ENCODE measurements at regions not wholly inside any gene's neighbourhood (a gene's known extent, or its start where the extent isn't known, plus 50 kb on each side); places are given as distances from the start of the nearest gene placed in this dataset.

DNA sequence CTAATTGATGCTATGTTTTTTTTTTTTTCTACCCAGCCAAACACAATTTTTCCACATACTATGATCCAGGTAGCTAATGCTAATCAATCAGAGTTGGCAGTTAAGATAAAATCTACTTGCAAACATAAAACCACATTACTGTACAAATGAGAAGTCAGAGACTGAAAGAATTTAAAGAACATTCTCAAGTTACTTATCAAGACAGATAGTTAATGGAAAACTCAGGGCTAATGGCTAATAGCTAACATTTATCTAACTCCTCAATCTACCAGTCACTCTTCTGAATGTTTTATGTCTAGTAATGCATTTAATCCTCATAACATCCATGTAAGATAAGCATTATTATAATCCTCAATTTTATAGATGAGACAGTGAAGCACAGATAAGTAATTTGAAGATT is 537.6 kb upstream of the SETBP1 start:
- no peak for DNase-seq (ENCODE audit: low spot score)

DNA sequence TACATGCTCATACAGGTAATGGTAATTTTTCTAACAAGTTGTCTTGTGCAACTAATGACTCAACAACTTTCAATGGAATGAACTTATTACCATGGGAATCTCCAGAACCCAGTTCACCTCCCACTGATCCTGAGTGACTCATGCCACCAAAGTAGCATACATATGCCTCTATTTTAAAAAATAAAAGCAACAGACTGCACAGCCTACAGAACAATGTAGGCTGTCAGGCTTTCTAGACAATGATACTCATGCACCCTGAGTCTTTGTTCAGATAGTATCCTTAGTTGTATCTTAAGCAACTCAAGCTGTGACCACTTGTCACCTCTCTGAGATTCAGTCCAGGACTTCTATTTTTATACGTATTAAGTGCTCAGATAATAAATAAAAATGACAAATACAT is 531.0 kb upstream of the SETBP1 start:
- no peak for DNase-seq (ENCODE audit: low spot score)

DNA sequence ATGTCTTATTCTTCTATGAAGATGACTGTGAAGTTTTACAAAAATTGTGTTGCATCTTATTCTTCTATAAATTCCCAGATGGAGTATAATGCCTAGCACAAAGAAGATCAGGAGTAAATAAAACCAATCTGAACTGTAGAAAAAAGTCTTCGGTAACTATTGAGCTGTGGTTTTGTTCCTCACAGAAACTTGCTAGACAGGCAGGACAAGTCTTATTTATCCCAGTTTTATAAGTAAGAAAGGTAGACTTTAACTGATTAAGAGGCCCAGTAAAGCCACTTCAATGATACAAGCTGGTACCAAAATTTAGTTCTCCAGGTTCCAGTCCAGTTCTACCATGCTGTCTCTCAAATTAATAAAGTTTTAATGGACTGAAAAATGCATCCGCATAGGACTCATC is 526.7 kb upstream of the SETBP1 start:
- no peak for DNase-seq (ENCODE audit: low spot score)

DNA sequence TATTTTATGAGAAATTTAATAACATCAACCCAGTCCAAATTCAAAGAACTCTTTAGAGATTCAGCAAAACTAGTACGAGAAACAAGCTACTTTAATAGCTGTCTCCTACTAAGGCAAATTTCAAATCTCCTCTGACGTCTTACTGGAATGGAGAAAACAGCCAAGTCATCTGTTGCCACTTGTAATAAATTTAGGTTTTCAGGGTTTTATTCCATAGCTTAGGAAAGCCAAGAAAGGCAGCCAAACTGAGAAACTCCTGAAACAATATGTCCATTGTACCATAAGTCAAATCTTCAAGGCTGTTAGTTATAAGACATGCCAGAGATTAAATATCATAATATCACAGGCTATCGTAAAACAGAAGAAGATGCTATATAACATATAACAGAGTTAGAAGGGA is 524.6 kb upstream of the SETBP1 start:
- no peak for DNase-seq (ENCODE audit: low spot score)

DNA sequence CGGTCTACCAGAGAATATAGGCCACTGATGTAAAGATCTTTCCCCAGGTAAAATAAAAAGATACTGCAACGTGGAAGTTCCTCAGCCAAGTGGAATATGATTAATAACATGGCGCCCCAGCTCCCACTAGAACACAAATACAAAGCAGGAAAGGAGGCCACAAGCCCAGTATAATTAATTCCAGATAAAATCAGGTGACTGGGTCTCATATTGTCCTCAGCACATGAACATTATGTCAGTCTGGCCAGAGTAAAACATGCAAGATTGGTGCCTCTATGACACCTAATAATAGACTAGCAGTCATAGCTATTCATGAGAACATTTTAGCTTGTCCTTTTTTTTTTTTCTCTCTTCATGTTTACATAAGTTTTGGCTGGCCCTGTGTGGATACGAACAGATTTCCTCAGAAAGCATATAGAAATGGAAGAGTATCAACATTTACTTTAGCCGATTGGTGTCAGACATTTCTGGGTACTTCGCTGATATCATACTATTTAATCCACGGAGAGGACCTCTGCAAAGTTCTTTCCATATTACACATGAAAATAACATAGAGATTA is 523.8 kb upstream of the SETBP1 start:
- no peak for DNase-seq (ENCODE audit: low spot score)

DNA sequence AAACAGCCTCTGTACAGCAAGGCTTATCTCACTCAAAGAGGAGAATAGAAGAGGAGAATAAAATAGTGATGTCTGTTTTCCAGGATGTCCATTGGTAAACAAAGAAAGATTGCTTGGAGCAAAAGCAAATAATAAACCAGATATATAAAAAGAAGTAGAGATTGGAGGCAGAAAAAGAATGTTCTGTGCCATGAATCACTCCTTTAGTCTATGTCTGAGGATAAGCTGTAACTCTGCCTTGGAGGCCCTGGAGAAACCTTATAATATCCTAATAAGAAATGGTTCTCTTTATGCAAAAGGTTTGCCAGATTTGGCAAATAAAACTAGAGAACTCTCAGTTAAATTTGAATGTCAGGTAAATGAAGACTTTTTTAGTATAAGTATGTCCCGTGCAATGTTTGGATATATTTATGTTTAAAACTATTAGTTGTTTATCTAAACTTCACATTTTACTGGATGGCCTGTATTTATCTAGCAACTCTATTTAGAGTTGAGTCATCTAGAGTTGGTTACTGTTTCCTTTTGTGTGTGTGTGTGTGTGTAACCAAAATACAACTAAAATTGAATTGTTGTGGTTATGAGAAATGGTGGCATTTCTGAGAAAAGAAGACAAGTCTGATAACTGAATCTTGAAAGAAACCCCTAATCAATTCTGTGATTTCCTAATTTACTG is 510.3 kb upstream of the SETBP1 start:
- DNase-seq (ENCODE audit: low spot score) = no peak

DNA sequence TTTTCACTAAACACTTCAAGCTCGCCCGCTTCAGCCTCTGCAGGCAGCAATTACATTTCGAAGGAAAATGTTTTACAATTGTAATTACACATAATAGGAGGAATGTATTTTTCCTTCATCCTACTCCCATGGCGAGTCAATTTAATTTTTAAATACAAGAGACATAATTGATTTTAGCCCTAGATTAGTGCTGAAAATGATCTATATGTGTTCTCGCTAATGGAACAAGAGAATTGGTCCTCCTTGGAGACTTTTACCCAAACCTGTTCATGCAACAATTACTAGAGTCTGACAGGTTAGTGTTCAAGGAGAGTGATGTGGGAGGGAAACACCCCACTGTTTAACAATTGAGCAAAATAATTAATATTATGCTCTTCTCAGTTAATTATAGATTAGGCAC is 509.4 kb upstream of the SETBP1 start:
- DNase-seq (ENCODE audit: low spot score) = no peak

DNA sequence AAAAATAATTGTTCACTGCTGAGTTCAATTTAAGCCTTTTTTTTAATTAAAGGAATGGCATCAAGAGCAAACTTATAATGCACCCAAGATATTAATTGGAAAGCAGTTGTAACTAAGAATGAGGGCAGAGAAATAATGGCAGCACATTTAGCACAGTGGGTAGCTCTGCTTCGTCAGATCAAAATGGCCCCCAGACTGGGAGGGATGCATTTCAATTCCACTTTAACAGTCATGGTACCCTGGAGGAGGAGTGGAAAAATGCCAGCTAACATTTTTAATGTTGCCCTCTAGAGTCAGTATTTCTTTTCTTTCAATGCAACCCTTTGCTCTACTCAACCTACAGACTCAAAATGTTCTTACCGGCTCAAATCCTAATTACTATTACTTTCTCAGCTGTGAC is 504.8 kb upstream of the SETBP1 start:
- no peak for DNase-seq (ENCODE audit: low spot score)

DNA sequence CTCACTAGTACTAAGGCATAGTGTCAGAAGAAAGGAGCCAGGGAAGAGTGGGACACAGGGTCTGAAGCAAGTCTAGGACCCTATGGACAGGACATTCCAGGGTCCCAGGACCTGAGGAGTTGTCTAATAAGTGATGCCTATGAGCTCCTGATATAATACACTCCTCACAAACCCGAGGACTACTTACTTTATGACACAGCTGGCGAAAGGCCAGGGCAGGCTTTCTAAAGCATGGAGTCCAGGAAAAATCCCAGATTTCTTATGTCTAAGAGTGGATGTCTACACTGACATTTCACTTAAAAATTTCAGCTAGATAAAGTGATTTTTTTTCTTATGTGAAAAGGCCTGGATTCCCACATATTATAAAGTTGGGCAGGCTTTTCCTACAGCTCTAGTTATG is 502.2 kb upstream of the SETBP1 start:
- no peak for DNase-seq (ENCODE audit: low spot score)

DNA sequence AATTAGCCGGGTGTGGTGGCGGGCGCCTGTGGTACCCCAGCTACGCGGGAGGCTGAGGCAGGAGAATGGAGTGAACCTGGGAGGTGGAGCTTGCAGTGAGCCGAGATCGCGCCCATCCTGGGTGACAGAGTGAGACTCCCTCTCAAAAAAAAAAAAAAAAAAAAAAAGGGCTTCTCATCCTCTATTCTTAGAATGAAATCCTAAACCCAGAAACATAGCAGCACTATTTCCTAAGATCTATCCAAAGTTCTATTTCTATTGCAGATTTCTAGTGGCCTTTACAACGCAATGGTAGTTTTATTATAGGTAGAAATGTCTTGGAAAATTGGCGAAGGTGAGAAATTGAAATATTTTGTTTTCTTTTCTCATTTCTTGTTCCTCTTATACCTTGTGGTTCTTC is 501.0 kb upstream of the SETBP1 start:
- no peak for DNase-seq (ENCODE audit: low spot score)

DNA sequence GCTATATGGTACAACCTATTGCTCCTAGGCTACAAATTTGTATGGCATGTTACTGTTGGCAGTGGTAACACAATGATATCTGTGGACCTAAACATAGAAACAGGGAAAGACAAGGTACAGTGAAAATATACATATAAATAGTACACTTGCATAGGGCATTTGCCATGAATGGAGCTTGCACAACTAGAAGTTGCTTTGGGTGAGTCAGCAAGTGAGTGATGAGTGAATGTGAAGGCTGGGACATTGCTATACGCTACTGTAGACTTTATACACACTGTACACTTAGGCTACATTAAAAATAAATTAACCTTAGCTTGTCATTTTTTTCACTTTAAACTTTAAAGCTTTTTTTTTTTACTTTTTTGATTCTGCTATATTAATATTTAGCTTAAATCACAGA is 500.0 kb upstream of the SETBP1 start:
- no peak for DNase-seq (ENCODE audit: low spot score)

DNA sequence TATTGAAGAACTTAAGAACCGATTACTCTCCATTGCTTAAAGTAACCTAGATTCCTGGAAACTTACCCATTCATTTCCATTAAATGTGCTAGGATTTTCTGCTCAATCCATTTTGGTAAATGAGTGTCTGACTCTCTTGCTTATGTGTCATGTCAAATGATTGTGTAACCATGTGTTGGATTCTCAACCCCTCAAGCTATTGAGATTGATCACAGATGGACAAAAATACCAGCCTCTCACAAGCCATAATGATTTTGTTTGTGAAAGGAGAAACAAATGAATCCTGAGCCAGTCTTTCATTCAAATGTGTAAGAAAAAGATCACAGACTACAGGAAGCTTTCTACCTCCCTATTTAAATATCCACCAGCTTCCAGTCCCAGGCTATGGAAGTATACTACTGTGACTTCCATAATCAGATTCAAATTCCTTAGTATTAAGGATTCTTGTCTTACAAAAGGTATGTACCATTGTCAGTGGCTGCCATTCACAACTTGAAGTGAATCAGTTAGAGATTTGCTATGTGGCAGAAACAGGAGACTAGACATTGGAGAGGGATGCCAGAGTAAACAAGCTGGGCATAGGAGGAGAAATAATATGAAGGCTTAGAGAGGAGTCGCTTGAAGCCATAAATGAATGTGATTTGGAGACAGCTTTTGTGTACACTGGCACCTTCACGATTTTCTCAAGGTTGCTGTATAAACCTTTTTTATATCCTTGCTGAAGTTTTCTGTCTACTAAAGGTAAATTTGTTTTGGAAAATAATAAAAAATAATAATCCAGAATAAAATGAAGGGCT is 498.5 kb upstream of the SETBP1 start:
- DNase-seq (ENCODE audit: low spot score) = no peak

DNA sequence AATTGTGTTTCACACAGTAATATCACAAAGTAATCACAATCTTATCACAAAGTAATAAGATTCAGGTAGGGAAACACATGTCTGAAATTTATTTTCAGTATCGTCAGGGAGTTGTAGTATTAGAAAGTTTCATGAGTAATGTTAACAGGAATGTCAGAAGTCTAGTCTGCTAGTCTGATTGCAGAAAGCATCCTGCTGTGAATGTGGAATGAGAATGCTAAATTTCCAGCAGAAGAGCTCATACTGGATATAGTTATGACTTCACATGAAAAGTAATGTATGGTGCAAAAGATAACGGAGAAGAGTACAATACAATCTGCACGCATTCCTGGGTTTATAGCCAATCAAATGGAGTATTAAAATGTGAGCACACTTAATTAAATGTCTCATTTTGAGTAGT is 494.7 kb upstream of the SETBP1 start:
- no peak for DNase-seq (ENCODE audit: low spot score)

DNA sequence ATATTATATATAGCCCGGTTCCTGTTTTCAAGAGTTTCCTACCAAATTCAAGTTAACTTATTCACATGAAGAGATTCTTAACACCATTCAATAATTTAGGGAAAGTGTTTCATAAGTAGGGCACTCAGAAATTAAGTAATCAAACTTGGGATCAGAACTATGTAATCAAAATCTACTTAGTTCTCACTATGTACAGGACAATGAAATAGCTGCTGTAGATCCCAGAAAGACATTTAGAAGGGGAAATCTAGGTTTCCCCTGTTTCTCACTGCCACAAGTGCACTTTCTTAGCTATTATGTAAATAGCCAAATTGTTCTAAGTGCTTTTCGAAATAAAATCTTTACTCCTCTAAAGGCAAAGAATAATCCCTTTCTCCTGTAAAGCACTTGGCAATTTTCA is 493.6 kb upstream of the SETBP1 start:
- no peak for DNase-seq (ENCODE audit: low spot score)

DNA sequence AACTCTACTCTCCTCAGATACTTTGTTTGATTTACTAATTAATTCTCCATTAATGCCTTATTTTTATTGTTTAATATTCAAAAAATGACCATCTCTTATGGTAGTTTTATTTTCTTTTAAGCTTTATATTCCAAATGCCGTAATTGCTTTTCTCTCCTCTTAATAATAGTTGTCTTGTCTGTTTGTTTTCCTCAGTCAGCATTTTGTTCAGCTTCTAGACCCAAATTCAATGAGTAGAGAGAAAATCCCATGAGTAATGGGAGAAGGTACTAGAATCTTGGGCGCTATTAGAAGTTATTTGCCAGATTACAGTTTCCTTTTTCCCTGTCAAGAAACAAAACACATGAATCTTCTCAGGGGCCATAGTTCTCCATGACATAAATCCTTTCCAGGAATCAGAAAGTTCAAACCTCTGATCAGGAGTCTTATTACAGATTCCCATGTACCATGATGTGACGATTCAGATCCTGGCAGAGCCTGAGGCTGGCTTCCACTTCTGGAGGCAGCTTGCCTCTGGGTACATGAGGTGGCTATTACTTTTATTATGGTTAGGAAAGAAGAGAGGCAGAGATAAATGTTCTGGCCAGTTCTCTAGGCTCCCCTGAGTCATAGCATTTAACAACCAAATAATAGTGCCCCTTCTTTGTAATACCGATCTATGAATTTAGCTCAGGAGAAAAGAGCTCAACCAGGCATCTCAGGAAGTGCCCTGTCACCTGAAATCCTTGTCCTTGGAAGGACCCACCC is 485.1 kb upstream of the SETBP1 start:
- DNase-seq (ENCODE audit: low spot score) = no peak

DNA sequence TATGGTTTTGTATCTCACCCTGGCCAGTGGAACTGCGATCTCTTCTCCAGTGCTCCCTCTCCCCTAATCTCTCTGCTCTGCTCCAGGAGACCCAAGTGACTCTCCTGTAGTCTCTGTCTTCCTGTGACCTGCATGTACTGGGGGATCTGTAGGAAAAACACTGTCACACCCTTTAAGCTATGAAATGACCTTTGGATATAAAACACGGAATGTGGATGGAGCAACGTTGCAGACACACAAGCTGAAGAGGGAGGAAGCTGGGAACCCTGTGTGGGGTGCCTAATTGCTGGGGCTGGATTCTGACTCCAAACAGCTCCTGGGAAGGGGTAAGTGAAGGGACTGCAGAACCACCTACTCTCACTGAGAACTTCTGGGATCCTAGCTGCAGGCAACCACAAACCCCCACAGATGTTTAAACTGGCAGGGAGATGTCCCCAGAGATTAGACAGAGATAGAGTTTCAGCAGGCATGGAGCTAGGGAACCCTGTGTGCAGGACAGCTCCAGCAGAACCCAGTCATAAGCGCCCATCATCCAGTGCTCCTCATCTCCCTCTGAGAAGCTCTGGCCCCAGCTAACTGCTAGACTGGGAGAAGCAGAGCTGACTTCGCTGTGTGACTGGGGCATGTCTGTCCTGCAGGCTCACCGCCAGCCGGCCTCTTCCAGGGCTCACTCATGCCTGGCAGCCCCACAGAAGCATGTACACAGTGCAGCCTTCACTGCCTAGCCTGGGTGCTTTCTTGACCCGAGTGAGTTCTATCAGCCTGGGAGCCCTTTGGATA is 482.7 kb upstream of the SETBP1 start:
- DNase-seq (ENCODE audit: low spot score) = no peak

DNA sequence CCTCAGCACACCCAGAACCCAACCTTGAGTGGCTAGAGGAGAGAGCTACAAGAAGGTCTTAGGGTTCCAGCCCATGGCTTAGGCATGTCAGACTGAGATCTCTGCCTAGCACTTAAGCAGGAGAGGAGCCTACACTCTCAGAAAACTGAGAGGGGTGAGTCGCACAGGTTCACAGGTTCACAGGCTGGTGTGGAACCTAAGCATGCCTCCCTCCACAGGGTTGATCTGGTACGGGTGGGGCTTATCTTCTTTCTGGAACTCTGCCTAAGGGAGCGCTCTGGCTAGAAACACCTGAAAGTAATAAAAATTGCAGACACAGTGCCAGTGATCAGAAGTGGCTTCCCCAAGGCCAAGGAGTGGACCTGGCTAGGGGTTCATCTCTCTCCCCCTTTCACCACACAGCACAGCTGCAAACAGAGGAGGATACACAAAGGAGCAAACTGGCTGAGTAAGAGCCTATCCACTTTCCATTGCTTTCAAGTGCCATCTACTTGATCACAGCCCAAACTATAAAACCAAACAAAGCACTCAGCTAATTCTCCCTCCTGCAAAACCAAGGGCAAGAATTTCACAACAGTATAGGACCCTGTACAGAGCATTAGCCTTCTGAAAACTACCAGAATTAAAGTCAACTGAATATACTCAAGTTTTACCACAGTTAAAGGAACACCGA is 481.9 kb upstream of the SETBP1 start:
- no peak for DNase-seq (ENCODE audit: low spot score)

DNA sequence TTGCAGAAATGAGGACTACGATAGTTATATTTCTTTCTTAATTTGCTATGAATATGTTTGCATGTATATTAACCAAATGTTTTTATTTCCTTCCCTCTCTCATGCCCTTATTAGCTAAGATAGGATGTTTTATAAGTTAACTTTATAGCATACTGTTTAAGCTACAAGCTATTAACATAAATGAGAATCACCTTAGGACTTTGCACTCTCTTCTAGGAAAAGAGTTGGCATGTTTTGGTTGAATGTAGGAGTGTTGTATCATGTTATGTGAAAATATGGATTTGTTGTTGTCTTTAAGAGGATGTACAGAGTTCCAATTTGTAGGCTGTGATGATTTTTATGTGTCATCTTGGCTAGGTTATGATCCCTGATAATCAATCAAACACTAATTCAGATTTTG is 467.4 kb upstream of the SETBP1 start:
- no peak for DNase-seq (ENCODE audit: low spot score)

DNA sequence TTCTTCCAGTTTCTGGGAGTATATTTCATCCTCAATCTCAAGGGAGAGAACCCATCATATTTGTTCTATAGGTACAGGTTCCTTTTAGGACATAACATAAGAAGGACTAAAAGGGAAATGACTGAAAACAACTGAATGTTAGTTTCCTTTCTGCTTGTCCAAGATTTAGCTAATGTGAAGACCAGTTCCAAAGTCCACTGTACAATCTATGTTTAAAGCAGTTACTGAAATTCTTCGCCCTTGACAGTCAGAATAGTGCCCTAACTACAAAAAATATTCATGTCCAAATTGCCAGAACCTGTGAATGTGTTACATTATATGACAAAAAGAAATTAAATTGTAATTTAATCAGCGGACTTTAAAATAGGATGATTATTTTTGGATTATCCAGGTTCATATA is 466.3 kb upstream of the SETBP1 start:
- no peak for DNase-seq (ENCODE audit: low spot score)

DNA sequence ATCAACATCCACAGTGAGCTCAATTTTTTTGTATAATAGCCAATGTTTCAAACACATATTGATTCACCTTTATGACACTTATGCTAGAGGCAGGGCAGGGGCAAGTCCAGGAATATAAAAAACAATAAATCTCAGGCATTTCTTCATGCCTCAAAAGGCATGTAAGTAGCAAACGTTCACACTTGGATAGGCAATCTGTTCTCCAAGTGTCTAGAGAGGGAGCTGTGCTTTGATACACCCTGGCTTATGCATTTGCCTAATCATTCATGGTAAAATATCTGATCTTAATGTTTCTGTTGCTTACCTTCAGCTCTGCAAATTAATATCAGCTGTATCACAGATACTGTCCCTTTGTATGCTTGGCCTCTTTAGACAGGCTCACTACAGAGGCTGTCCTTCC is 464.5 kb upstream of the SETBP1 start:
- no peak for DNase-seq (ENCODE audit: low spot score)

DNA sequence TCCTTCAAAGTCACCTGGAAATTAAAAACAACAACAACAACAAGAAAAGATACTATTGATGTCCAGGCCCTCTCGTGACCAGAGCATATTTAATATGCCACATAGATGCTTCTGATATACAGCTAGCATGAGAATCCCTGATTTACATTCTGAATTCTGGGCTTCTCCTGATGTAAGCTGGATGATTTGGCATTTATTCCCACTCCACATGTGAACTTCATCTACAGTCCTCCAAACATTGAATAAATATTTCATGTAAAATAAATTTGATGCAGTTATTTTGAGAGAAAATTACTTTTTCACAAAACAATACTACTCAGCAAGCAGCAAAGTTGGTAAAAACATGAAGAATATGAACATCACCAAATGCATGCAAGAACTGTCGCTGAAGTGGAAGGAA is 453.2 kb upstream of the SETBP1 start:
- DNase-seq (ENCODE audit: low spot score) = no peak

DNA sequence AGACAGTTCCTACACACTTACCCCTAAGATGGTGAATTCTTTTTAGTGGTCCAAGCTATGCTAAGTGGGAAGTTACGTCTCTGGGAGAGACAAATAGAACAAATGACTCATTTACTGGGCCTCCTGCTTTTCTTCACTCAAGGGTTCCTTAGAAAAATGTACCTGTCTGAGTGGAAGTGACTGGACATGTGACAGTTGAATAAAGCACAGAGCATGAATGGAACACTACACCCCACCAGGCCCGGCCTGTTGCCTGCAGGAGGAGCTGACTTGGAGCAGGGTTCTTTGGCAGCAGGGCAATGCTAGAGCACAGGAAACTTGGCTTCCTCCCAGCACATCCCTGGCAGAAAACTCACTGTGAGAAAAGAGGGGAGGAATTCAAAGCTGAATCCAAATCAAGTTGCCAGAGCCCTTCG is 451.0 kb upstream of the SETBP1 start:
- no peak for DNase-seq (ENCODE audit: low spot score)
